K562 (cell line): ENCODE measurements at regions not wholly inside any gene's neighbourhood (a gene's known extent, or its start where the extent isn't known, plus 50 kb on each side); places are given as distances from the start of the nearest gene placed in this dataset.
"Not testable (repeated sequence)": the region's sequence is repeated elsewhere in the genome, so short reads cannot be mapped to it uniquely, and the experiment has no call there.

Experiments
- ATAC-seq: fragments of 200-7000 bp; cut with Tn5 transposase; 3 replicates; pipeline ENCODE4 v1.9.1; 2020; ENCODE audit warnings: moderate library complexity
- BruUV-seq: library from RNA; stranded (reverse); fragments of 400-500 nt; replicated peaks from 2 replicates; lab custom pipeline; 2021; lab: Mats Ljungman, UMichigan
- CTCF ChIA-PET: fragments of 300-600 bp; formaldehyde crosslinking; extraction: SDS; loops from one replicate; lab custom pipeline; 2021; ENCODE audit warnings: low intra/inter-chr PET ratio; lab: Yijun Ruan, JAX
- POLR2A ChIA-PET: fragments of 300-600, 350-650 bp; sonication (Branson Sonifier 250); formaldehyde crosslinking; extraction: SDS; loops from one replicate; lab custom pipeline; 2021; ENCODE audit warnings: antibody characterized with exemption, inconsistent platforms; lab: Yijun Ruan, JAX
- DNase-seq, 4 experiments: peaks; one replicate each; pipeline versions ENCODE4 v3.0.0 to v3.0.0-alpha.2; 2011 to 2018; ENCODE audit warnings: low spot score in 3 of 4, mixed read lengths in 3 of 4; ENCODE audit errors: extremely low read depth in 1 of 4
- FAIRE-seq: peaks from 2 replicates; lab custom pipeline; 2011; peaks lifted over from hg19 to GRCh38; lab: Jason Lieb, UNC
- H2AFZ ChIP-seq: 2 replicates; pipeline ENCODE4 v1.6.0; 2011; ENCODE audit warnings: low read depth, low read length, control low read depth, inconsistent platforms
- H3K27ac ChIP-seq: fragments of 200-600 bp; 3 replicates; pipeline ENCODE4 v1.8.0; 2011; ENCODE audit warnings: low read depth, mild to moderate bottlenecking, control low read depth, inconsistent platforms, low read length, moderate library complexity, mixed read lengths; ENCODE audit errors: extremely low read depth
- H3K27me3 ChIP-seq, 2 experiments: fragments of 300-600 bp in 1 of 2; 2 replicates in 1 of 2; 3 replicates in 1 of 2; pipeline versions ENCODE4 v1.6.0 to v1.8.0; 2011; ENCODE audit warnings: inconsistent platforms in 2 of 2, low read length in 2 of 2, mild to moderate bottlenecking in 1 of 2, mixed read lengths in 1 of 2, moderate library complexity in 1 of 2; ENCODE audit not compliant: control insufficient read depth in 2 of 2, insufficient read depth in 2 of 2
- H3K36me3 ChIP-seq: fragments of 300-600 bp; 3 replicates; pipeline ENCODE4 v1.8.0; 2011; ENCODE audit warnings: mild to moderate bottlenecking, low read length, inconsistent platforms; ENCODE audit not compliant: control insufficient read depth, insufficient read depth
- H3K4me1 ChIP-seq, 2 experiments: fragments of 200-600 bp in 1 of 2; replicated peaks in 1 of 2; 2 replicates in 1 of 2; 3 replicates in 1 of 2; pipeline versions ENCODE4 v1.5.1 to v1.8.0; 2011; ENCODE audit warnings: inconsistent platforms in 2 of 2, low read length in 2 of 2, mild to moderate bottlenecking in 1 of 2, mixed read lengths in 1 of 2, moderate library complexity in 1 of 2; ENCODE audit not compliant: control insufficient read depth in 2 of 2, insufficient read depth in 2 of 2
- H3K4me2 ChIP-seq: 2 replicates; pipeline ENCODE4 v1.6.1; 2011; ENCODE audit warnings: low read length, control low read depth, inconsistent platforms, mixed read lengths; ENCODE audit not compliant: insufficient read depth
- H3K4me3 ChIP-seq: fragments of 200-600 bp; sonication (generic), shearing (Covaris generic); 2 replicates; pipeline ENCODE4 v1.5.1; 2016; ENCODE audit warnings: control low read depth, inconsistent platforms
- H3K79me2 ChIP-seq: fragments of 200-600 bp; 3 replicates; pipeline ENCODE4 v1.8.0; 2011; ENCODE audit warnings: low read length, inconsistent platforms; ENCODE audit not compliant: control insufficient read depth, insufficient read depth
- H3K9ac ChIP-seq, 2 experiments: 2 replicates each; pipeline versions ENCODE4 v1.6.0 to v1.6.1; 2011; ENCODE audit warnings: low read depth in 2 of 2, low read length in 2 of 2, control low read depth in 1 of 2, inconsistent platforms in 1 of 2, mild to moderate bottlenecking in 1 of 2, mixed read lengths in 1 of 2; ENCODE audit not compliant: insufficient read depth in 1 of 2
- H3K9me1 ChIP-seq: one replicate; pipeline ENCODE4 v1.6.0; 2011; ENCODE audit warnings: inconsistent platforms, mild to moderate bottlenecking, low read length, moderate library complexity; ENCODE audit not compliant: control insufficient read depth, insufficient read depth
- H3K9me3 ChIP-seq: replicated peaks from 2 replicates; pipeline ENCODE4 v1.5.1; 2011; ENCODE audit warnings: low read depth, low read length, inconsistent platforms; ENCODE audit not compliant: control insufficient read depth, insufficient read depth
- H4K20me1 ChIP-seq: replicated peaks from 2 replicates; pipeline ENCODE4 v1.6.1; 2011; ENCODE audit warnings: low read length, inconsistent platforms, mixed read lengths; ENCODE audit not compliant: control insufficient read depth, insufficient read depth
- CBFA2T2 ChIP-seq: fragments of 450-650 bp; conservative IDR thresholded peaks from 2 replicates; pipeline ENCODE4 v1.6.1; 2017; ENCODE audit warnings: mild to moderate bottlenecking
- CBFA2T3 ChIP-seq: fragments of 450-650 bp; IDR thresholded peaks from 2 replicates; pipeline ENCODE4 v1.6.1; 2017
- CTBP1 ChIP-seq: fragments of 450-650 bp; IDR thresholded peaks from 2 replicates; pipeline ENCODE4 v1.6.1; 2016; ENCODE audit warnings: borderline replicate concordance
- GATA2 ChIP-seq: sonication (generic); formaldehyde crosslinking; IDR thresholded peaks from 2 replicates; pipeline ENCODE4 v1.4.0; 2020; ENCODE audit warnings: mild to moderate bottlenecking, missing genetic modification reagents
- MEIS2 ChIP-seq: fragments of 450-650 bp; IDR thresholded peaks from 2 replicates; pipeline ENCODE4 v1.6.1; 2014; ENCODE audit warnings: mild to moderate bottlenecking; ENCODE audit not compliant: partially characterized antibody
- RCOR1 ChIP-seq, 2 experiments: IDR thresholded peaks; 2 replicates each; pipeline ENCODE4 v1.6.1; 2012; ENCODE audit warnings: low read depth in 2 of 2, low read length in 2 of 2, borderline replicate concordance in 1 of 2, improper control_type of control experiment in 1 of 2
- SPI1 ChIP-seq: IDR thresholded peaks from 2 replicates; pipeline ENCODE4 v1.6.1; 2011; ENCODE audit warnings: low read depth, low read length, control low read depth, borderline replicate concordance
- TAL1 ChIP-seq: fragments of 450-650 bp; IDR thresholded peaks from 2 replicates; pipeline ENCODE4 v1.6.1; 2016; ENCODE audit warnings: mild to moderate bottlenecking
- TCF3 ChIP-seq: sonication (generic); formaldehyde crosslinking; IDR thresholded peaks from 2 replicates; pipeline ENCODE4 v1.4.0; 2020; ENCODE audit warnings: mild to moderate bottlenecking, missing genetic modification reagents
- TEAD4 ChIP-seq, 2 experiments: sonication (generic) in 1 of 2; formaldehyde crosslinking in 1 of 2; IDR thresholded peaks; 2 replicates each; pipeline versions ENCODE4 v1.6.1 to v1.8.0; 2012 to 2022; ENCODE audit warnings: borderline replicate concordance in 1 of 2, inconsistent platforms in 1 of 2, low read length in 1 of 2, mild to moderate bottlenecking in 1 of 2, missing genetic modification reagents in 1 of 2
- WGBS: fragments of 100-300 bp; shearing (Covaris generic); methylation state at CpG from one replicate; pipeline ENCODE4 v1.1.6; 2016; ENCODE audit warnings: low coverage, mixed read lengths; ENCODE audit not compliant: insufficient coverage; ENCODE audit errors: missing lambda C conversion rate; 5-methylcytosine and 5-hydroxymethylcytosine counted together
- in situ Hi-C: fragments of 300-500 bp; cut with MboI; formaldehyde crosslinking; loops from 4 replicates; pipeline ENCODE4 v1.15.0; 2018; ENCODE audit warnings: inconsistent platforms, mixed read lengths
- intact Hi-C: fragments of 100-400 bp; cut with micrococcal nuclease; formaldehyde crosslinking; loops from 2 replicates; pipeline ENCODE4 v1.14.2; 2022

DNA sequence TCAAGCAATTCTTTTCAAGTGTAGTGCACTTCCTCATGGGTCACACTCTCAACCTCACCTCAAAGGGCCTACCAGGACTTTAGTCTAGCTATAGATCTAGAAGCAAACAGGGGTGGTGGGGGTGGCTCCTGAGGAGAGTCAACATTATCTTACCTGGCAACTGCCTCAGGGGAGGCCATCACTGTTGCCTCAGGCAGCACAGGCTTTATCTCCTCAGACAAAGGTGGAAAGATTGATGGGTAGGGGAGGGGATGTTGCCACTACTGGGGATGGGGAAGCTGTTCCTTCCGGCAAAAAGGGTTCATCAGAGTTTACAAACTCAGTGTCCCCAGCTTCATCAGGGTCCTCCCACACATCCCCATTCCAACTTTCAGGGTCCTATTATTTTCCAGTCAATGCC, 87.4 kb upstream of the CYRIA start:
- H3K4me1 ChIP-seq = peaks cover 0 to 19% of the 10 kb centered on the region in 2 experiments; a peak in 3 of 5 replicates
- H3K27ac ChIP-seq; H3K4me2 ChIP-seq; ATAC-seq; H3K9ac ChIP-seq; H3K27me3 ChIP-seq; H3K9me1 ChIP-seq; H3K36me3 ChIP-seq; BruUV-seq; DNase-seq; H3K79me2 ChIP-seq; FAIRE-seq; H2AFZ ChIP-seq; H3K4me3 ChIP-seq; POLR2A ChIA-PET; H4K20me1 ChIP-seq; H3K9me3 ChIP-seq; TF ChIP-seq TEAD4 (CRISPR knock-in tag; IDR thresholded peaks at IDR 0.05; ENCODE audit: borderline replicate concordance): not testable (repeated sequence)
- WGBS = 11% methylated on average over 1 of the region's 1 CpG
- CTCF ChIA-PET = interaction anchor here (5.2 kb wide), 1 partner anchor 139 kb away, joined by 65 read pairs; no protein-coding TSS in a partner anchor
- in situ Hi-C loops = loop anchor here (5.0 to 25.0 kb wide), 3 partner anchors 131 to 816 kb away; partner anchors contain the start of gene MYCN
- intact Hi-C loops = loop anchor here (10.0 kb wide), 1 partner anchor 808 kb away; the partner anchor contains the start of gene MYCN
- TF ChIP-seq CBFA2T2 (peak; percentile 28; the same call in 1 of the 2 replicates), CTBP1 (peak; percentile 72; the same call in 1 of the 2 replicates), TCF3 (CRISPR knock-in tag) (peak; percentile 79), GATA2 (peak; percentile 36; the same call in 1 of the 2 replicates), TEAD4 (IDR thresholded peaks at IDR 0.05; ENCODE audit: low read length) (0 out of 2 replicates have a peak, but pooled peaks have one; percentile 9), MEIS2 (peak; percentile 59), RCOR1 (IDR thresholded peaks at IDR 0.05; ENCODE audit: borderline replicate concordance in 1 of 2, low read depth in 2 of 2, low read length in 2 of 2) (0 out of 4 replicates have a peak, but pooled peaks of 1 of the 2 experiments have one; percentile 19), CBFA2T3 (peak; percentile 58), SPI1 (0 out of 2 replicates have a peak, but pooled peaks have one; percentile 25), TAL1 (peak; percentile 46)
